Endothelial cell of umbilical vein (primary cell): ENCODE measurements at regions not wholly inside any gene's neighbourhood (a gene's known extent, or its start where the extent isn't known, plus 50 kb on each side); places are given as distances from the start of the nearest gene placed in this dataset.

ENCODE experiments used
- BruUV-seq: library from RNA; stranded (reverse); fragments of 400-500 nt; replicated peaks from 2 replicates; lab custom pipeline; 2021; lab: Mats Ljungman, UMichigan
- CTCF ChIA-PET: fragments of 300-600, 350-600 bp; sonication (Branson Sonifier 250); formaldehyde crosslinking; loops from one replicate; lab custom pipeline; 2021; ENCODE audit warnings: antibody characterized with exemption, inconsistent platforms; lab: Charles Lee
- POLR2A ChIA-PET: fragments of 300-600, 350-600 bp; sonication (Branson Sonifier 250); formaldehyde crosslinking; loops from one replicate; lab custom pipeline; 2021; ENCODE audit warnings: antibody characterized with exemption, inconsistent platforms; lab: Charles Lee
- DNase-seq: peaks from one replicate; pipeline ENCODE4 v3.0.0-alpha.2; 2011; ENCODE audit warnings: low read depth, low spot score
- FAIRE-seq: peaks from 2 replicates; lab custom pipeline; 2011; peaks lifted over from hg19 to GRCh38; lab: Jason Lieb, UNC
- H2AFZ ChIP-seq: 2 replicates; pipeline ENCODE4 v1.6.0; 2012; ENCODE audit warnings: low read depth, low read length, control low read depth, inconsistent platforms
- H3K27ac ChIP-seq: 2 replicates; pipeline ENCODE4 v1.5.1; 2011; ENCODE audit warnings: low read depth, mild to moderate bottlenecking, control low read depth, low read length, moderate library complexity; ENCODE audit not compliant: insufficient read depth
- H3K27me3 ChIP-seq, 2 experiments: 2 replicates each; pipeline versions ENCODE4 v1.6.0 to v1.6.1; 2011; ENCODE audit warnings: low read length in 2 of 2, mixed read lengths in 1 of 2; ENCODE audit not compliant: control insufficient read depth in 2 of 2, insufficient read depth in 2 of 2
- H3K36me3 ChIP-seq, 2 experiments: 2 replicates in 1 of 2; 3 replicates in 1 of 2; pipeline ENCODE4 v1.5.1; 2011; ENCODE audit warnings: low read length in 2 of 2, mild to moderate bottlenecking in 1 of 2, moderate library complexity in 1 of 2; ENCODE audit not compliant: control insufficient read depth in 2 of 2, insufficient read depth in 2 of 2; ENCODE audit errors: extremely low read depth in 1 of 2
- H3K4me1 ChIP-seq: 3 replicates; pipeline ENCODE4 v1.5.1; 2011; ENCODE audit warnings: mild to moderate bottlenecking, low read length; ENCODE audit not compliant: control insufficient read depth, insufficient read depth; ENCODE audit errors: extremely low read depth
- H3K4me2 ChIP-seq: 2 replicates; pipeline ENCODE4 v1.6.1; 2011; ENCODE audit warnings: low read length, control low read depth, mixed read lengths; ENCODE audit not compliant: insufficient read depth
- H3K4me3 ChIP-seq, 3 experiments: fragments of 200-600 bp in 1 of 3; sonication (generic), shearing (Covaris generic) in 1 of 3; replicated peaks in 1 of 3; 2 replicates each; pipeline ENCODE4 v1.5.1; 2011 to 2016; ENCODE audit warnings: control low read depth in 3 of 3, low read length in 3 of 3, mild to moderate bottlenecking in 2 of 3, inconsistent platforms in 1 of 3, low read depth in 1 of 3, moderate library complexity in 1 of 3; ENCODE audit not compliant: insufficient read depth in 1 of 3
- H3K79me2 ChIP-seq: 2 replicates; pipeline ENCODE4 v1.6.0; 2012; ENCODE audit warnings: low read length, inconsistent platforms; ENCODE audit not compliant: control insufficient read depth, insufficient read depth
- H3K9ac ChIP-seq: replicated peaks from 2 replicates; pipeline ENCODE3; 2011; ENCODE audit warnings: low read length, control low read depth; ENCODE audit not compliant: insufficient read depth; ENCODE audit errors: extremely low read depth
- H3K9me1 ChIP-seq: replicated peaks from 3 replicates; pipeline ENCODE4 v1.6.0; 2011; ENCODE audit warnings: mild to moderate bottlenecking, low read length; ENCODE audit not compliant: control insufficient read depth, insufficient read depth; ENCODE audit errors: extremely low read depth
- H3K9me3 ChIP-seq: replicated peaks from 2 replicates; pipeline ENCODE4 v1.5.1; 2012; ENCODE audit warnings: low read length, inconsistent platforms; ENCODE audit not compliant: control insufficient read depth, insufficient read depth
- H4K20me1 ChIP-seq: replicated peaks from 2 replicates; pipeline ENCODE3; 2011; ENCODE audit warnings: mild to moderate bottlenecking, low read length; ENCODE audit not compliant: control insufficient read depth, insufficient read depth; ENCODE audit errors: extremely low read depth
- EZH2 ChIP-seq: IDR thresholded peaks from 2 replicates; pipeline ENCODE4 v1.6.1; 2012; ENCODE audit warnings: borderline replicate concordance, low read depth, mild to moderate bottlenecking, moderate library complexity, low read length, inconsistent platforms; ENCODE audit not compliant: severe bottlenecking
- FOS ChIP-seq: IDR thresholded peaks from 2 replicates; pipeline ENCODE4 v1.6.1; 2011; ENCODE audit warnings: mild to moderate bottlenecking, low read length, moderate library complexity, borderline replicate concordance; ENCODE audit not compliant: insufficient read depth
- GATA2 ChIP-seq: IDR thresholded peaks from 2 replicates; pipeline ENCODE4 v1.7.0; 2011; ENCODE audit warnings: low read depth, mild to moderate bottlenecking, moderate library complexity, mixed read lengths, low read length; ENCODE audit not compliant: insufficient read length, insufficient read depth
- JUN ChIP-seq: IDR thresholded peaks from 2 replicates; pipeline ENCODE4 v1.6.1; 2011; ENCODE audit warnings: borderline replicate concordance, low read depth; ENCODE audit not compliant: insufficient read length, insufficient read depth
- MYC ChIP-seq: IDR thresholded peaks from one replicate; pipeline ENCODE4 v1.6.1; 2011; ENCODE audit warnings: mild to moderate bottlenecking, low read depth, low read length
- POLR2A ChIP-seq: IDR thresholded peaks from 2 replicates; pipeline ENCODE4 v1.6.1; 2012; ENCODE audit warnings: low read depth, mild to moderate bottlenecking, control low read depth, low read length
- POLR2AphosphoS5 ChIP-seq: IDR thresholded peaks from 2 replicates; pipeline ENCODE4 v1.6.1; 2012; ENCODE audit warnings: low read depth, mild to moderate bottlenecking, control low read depth, low read length, moderate library complexity; ENCODE audit not compliant: insufficient read depth
- dilution Hi-C: fragments of 300-500 bp; cut with MboI; formaldehyde crosslinking; loops from one replicate; pipeline ENCODE4 v1.15.0; 2019; ENCODE audit warnings: low sequenced_read_pairs; ENCODE audit not compliant: extremely low pct_ligation_motif_present
- intact Hi-C: fragments of 100-400 bp; cut with micrococcal nuclease; formaldehyde crosslinking; loops from one replicate; pipeline ENCODE4 v1.10.0; 2022
- TF ChIP-seq, protein P1 (sequence below): IDR thresholded peaks from 2 replicates; pipeline ENCODE4 v1.6.1; 2011; ENCODE audit not compliant: insufficient read depth, insufficient read length
- TF ChIP-seq, protein P2 (sequence below), 2 donors: IDR thresholded peaks; 1 replicate in 1 of 2; 2 replicates in 1 of 2; pipeline ENCODE4 v1.5.1; 2011; ENCODE audit warnings: low read length in 2 of 2, mild to moderate bottlenecking in 2 of 2, moderate library complexity in 2 of 2, control low read depth in 1 of 2, inconsistent platforms in 1 of 2, low read depth in 1 of 2; ENCODE audit not compliant: insufficient read depth in 1 of 2; ENCODE audit errors: extremely low read depth in 1 of 2

DNA sequence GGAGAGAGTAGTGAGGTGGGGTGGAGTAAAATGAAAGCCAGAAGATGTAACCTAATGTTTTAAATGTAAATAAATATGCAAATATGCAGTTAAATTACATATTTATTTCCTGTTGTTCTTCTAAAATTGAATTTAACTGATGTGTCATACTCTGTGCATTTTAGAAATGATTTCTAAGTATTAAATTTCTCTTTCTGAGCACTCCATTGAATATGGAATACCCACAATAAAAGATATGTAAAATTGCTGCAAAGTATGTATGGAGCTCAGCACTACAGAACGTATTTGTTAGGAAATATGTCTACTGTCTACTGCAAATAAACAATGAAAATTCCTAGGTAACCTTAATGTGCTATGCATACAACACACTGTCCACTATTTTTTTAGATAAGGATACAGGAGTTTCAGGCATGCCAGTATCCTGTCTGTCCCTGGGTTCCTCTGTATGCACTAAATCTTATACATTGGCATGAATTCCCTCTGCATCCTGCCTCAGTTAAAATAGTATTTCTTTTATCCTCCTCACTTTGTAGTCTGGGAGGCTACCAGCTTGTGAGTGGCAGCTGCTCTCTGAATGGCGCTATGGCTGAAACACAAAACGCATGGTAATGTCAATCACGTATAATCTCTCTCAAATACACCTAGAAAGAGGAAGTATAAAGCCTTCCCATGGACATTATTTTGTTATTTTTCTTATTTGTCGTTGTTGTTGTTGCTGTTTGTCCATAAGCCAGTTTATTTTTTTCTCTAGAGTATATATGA, 579.5 kb downstream of the PYDC2 start:
- H3K79me2 ChIP-seq, result no peaks in the 10 kb centered on the region
- no peak overlapping the region for H3K4me2 ChIP-seq
- ChIA-PET CTCF (no interaction called here), POLR2A (no interaction called here)
- TF ChIP-seq GATA2 (no peak), EZH2 (no peak), POLR2AphosphoS5 (no peak), FOS (no peak), MYC (no peak), POLR2A (no peak), JUN (no peak)
- TF ChIP-seq, protein P1, sequence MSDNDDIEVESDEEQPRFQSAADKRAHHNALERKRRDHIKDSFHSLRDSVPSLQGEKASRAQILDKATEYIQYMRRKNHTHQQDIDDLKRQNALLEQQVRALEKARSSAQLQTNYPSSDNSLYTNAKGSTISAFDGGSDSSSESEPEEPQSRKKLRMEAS, result no peak
- TF ChIP-seq, protein P2, sequence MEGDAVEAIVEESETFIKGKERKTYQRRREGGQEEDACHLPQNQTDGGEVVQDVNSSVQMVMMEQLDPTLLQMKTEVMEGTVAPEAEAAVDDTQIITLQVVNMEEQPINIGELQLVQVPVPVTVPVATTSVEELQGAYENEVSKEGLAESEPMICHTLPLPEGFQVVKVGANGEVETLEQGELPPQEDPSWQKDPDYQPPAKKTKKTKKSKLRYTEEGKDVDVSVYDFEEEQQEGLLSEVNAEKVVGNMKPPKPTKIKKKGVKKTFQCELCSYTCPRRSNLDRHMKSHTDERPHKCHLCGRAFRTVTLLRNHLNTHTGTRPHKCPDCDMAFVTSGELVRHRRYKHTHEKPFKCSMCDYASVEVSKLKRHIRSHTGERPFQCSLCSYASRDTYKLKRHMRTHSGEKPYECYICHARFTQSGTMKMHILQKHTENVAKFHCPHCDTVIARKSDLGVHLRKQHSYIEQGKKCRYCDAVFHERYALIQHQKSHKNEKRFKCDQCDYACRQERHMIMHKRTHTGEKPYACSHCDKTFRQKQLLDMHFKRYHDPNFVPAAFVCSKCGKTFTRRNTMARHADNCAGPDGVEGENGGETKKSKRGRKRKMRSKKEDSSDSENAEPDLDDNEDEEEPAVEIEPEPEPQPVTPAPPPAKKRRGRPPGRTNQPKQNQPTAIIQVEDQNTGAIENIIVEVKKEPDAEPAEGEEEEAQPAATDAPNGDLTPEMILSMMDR (IDR thresholded peaks at IDR 0.05; ENCODE audit: extremely low read depth in 1 of 2, insufficient read depth in 1 of 2, low read depth in 1 of 2, low read length in 2 of 2), result no peak
- no peaks in the 10 kb centered on the region for H4K20me1 ChIP-seq
- H3K36me3 ChIP-seq, result no peaks in the 10 kb centered on the region
- DNase-seq, result no peak
- no peak for FAIRE-seq
- intact Hi-C loops, result no loop called here
- no peaks in the 10 kb centered on the region for H3K9me3 ChIP-seq
- dilution Hi-C loops, result no loop called here
- no peak overlapping the region for H3K27ac ChIP-seq
- H3K4me1 ChIP-seq, result no peaks in the 10 kb centered on the region
- H3K27me3 ChIP-seq, result no peaks in the 10 kb centered on the region
- no TSS peak for BruUV-seq
- H3K4me3 ChIP-seq, result no peak overlapping the region
- H3K9me1 ChIP-seq, result no peaks in the 10 kb centered on the region
- no peak overlapping the region for H3K9ac ChIP-seq
- no peak overlapping the region for H2AFZ ChIP-seq
